ENCODE measurements at regions not wholly inside any gene's neighbourhood (a gene's known extent, or its start where the extent isn't known, plus 50 kb on each side); places are given as distances from the start of the nearest gene placed in this dataset.

DNA sequence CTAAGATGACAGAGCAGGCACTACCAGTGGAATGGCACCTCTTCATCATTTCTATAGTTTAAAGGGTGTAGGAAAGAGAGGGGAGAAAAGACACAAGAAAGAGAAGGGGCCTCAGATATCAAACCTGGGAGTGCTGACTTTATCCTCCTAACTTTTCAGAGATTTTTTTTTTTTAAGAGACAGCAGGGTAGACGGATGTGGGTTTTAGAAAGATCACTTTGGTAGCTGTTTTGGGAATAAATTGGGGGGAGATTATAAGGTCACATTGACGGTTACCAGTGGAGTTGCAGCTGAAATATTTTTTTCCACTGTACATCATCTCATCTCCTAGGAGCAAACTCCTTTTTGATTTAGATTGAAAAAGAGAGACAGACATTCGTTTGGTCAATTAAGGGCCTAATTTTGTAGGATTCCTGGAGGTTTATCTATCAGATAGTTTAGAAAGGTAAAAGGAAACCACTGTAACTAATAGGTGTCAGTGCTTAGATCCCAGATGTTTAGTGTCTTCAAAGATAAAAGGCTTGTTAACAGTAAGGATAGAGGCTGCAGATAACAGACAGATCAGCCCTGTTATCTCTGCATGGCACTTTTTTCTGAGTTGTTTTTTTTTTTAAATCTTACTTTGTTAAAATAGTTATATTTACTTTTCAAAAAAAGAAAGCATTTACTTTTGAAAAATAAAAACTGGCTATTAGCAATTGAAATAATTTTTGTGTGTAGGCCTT is 1057.0 kb downstream of the IGSF11 start:
- no peak overlapping the region for H3K4me3 Mint-ChIP-seq (ENCODE audit: low read depth, unreplicated experiment)
- CTCF ChIA-PET: no interaction called here
- TF ChIP-seq, protein P1, sequence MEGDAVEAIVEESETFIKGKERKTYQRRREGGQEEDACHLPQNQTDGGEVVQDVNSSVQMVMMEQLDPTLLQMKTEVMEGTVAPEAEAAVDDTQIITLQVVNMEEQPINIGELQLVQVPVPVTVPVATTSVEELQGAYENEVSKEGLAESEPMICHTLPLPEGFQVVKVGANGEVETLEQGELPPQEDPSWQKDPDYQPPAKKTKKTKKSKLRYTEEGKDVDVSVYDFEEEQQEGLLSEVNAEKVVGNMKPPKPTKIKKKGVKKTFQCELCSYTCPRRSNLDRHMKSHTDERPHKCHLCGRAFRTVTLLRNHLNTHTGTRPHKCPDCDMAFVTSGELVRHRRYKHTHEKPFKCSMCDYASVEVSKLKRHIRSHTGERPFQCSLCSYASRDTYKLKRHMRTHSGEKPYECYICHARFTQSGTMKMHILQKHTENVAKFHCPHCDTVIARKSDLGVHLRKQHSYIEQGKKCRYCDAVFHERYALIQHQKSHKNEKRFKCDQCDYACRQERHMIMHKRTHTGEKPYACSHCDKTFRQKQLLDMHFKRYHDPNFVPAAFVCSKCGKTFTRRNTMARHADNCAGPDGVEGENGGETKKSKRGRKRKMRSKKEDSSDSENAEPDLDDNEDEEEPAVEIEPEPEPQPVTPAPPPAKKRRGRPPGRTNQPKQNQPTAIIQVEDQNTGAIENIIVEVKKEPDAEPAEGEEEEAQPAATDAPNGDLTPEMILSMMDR (IDR thresholded peaks at IDR 0.05; ENCODE audit: unreplicated experiment): no peak

DNA sequence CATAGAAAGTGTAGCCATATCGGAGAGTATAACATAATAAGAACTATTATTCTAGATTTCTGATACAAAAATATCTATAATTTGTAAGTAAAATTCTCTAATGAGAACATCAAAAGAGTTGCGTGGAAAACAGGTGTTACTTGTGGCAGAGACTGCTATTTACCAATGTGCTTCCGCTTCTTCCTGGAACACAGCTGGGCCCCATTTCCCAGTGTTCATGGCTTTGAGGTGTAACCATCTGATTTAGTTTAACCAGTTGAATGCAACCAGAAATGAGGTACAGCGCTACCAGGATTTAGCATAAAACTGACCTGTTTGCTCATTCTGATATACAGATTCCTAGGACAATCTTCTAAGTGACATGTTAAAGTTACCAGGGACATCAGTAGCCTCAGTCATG is 1055.2 kb downstream of the IGSF11 start:
- intact Hi-C loops (cut with micrococcal nuclease; ENCODE audit: unreplicated experiment): no loop called here
- TF ChIP-seq, protein P1 (IDR thresholded peaks at IDR 0.05; ENCODE audit: unreplicated experiment): no peak
- Mint-ChIP-seq H3K27me3 (ENCODE audit: unreplicated experiment) (no peaks in the 10 kb centered on the region), H3K9me3 (ENCODE audit: low read depth, unreplicated experiment) (no peaks in the 10 kb centered on the region), H3K4me1 (ENCODE audit: low read depth, unreplicated experiment) (no peaks in the 10 kb centered on the region), H3K4me3 (ENCODE audit: low read depth, unreplicated experiment) (no peak overlapping the region), H3K36me3 (ENCODE audit: insufficient read depth, unreplicated experiment) (no peaks in the 10 kb centered on the region), H3K27ac (ENCODE audit: unreplicated experiment) (no peak overlapping the region)
- no peak for DNase-seq
- BruUV-seq (replicated peaks): no TSS peak
- CTCF ChIA-PET: no interaction called here

More for the DNA sequence above, 1057.0 kb downstream of the IGSF11 start:
- Mint-ChIP-seq H3K27ac (ENCODE audit: unreplicated experiment) (no peak overlapping the region), H3K9me3 (ENCODE audit: low read depth, unreplicated experiment) (no peaks in the 10 kb centered on the region), H3K36me3 (ENCODE audit: insufficient read depth, unreplicated experiment) (no peaks in the 10 kb centered on the region), H3K27me3 (ENCODE audit: unreplicated experiment) (no peaks in the 10 kb centered on the region), H3K4me1 (ENCODE audit: low read depth, unreplicated experiment) (no peaks in the 10 kb centered on the region)
- intact Hi-C loops (cut with micrococcal nuclease; ENCODE audit: unreplicated experiment): no loop called here
- no peak for DNase-seq
- no TSS peak for BruUV-seq (replicated peaks)

DNA sequence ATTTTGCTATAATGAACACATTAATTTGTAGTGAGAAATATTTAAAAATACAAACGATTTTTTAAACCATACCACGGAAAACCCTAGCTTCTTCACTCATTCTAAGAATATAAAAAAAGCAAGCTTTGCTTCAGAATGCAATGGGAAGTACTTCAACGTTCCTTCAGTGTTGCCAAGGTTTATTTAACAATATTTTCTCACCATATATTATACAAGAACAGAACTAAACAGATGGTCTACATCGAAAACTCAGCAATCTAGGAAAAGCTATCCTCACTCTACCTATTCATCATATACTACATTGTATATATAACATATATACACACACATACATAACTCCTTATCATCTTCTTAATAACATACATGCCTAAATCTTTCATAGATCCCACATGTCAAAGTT is 1047.4 kb downstream of the IGSF11 start:
- intact Hi-C loops (cut with micrococcal nuclease; ENCODE audit: unreplicated experiment): no loop called here
- DNase-seq: no peak
- no peaks in the 10 kb centered on the region for H3K4me1 Mint-ChIP-seq (ENCODE audit: low read depth, unreplicated experiment)
- no peaks in the 10 kb centered on the region for H3K27me3 Mint-ChIP-seq (ENCODE audit: unreplicated experiment)
- peaks cover 2% of the 10 kb centered on the region for H3K9me3 Mint-ChIP-seq (ENCODE audit: low read depth, unreplicated experiment)
- no TSS peak for BruUV-seq (replicated peaks)
- TF ChIP-seq, protein P1 (IDR thresholded peaks at IDR 0.05; ENCODE audit: unreplicated experiment): no peak
- H3K36me3 Mint-ChIP-seq (ENCODE audit: insufficient read depth, unreplicated experiment): no peaks in the 10 kb centered on the region
- CTCF ChIA-PET: no interaction called here
- no peak overlapping the region for H3K27ac Mint-ChIP-seq (ENCODE audit: unreplicated experiment)
- H3K4me3 Mint-ChIP-seq (ENCODE audit: low read depth, unreplicated experiment): no peak overlapping the region

DNA sequence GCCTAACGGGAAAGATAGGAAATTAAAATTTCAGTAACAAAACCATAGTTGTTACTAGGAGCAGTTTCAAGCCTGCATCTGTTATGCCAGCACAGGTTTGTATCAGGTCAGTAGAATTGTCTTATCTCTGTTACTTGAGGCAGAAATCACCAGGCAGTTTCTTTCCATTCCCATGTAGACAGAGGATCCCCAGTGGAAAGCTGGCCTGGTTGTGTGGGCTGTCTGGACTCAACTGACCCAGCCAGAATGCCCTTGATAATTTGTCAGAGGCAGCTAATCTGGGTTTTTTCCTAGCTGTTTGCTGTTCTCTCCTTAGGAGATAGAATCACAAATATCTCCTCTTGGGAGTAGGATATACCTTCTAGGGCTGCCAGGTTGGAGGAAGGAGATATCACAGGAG is 1044.7 kb downstream of the IGSF11 start:
- no peak for DNase-seq
- CTCF ChIA-PET: no interaction called here
- no TSS peak for BruUV-seq (replicated peaks)
- Mint-ChIP-seq H3K36me3 (ENCODE audit: insufficient read depth, unreplicated experiment) (no peaks in the 10 kb centered on the region), H3K9me3 (ENCODE audit: low read depth, unreplicated experiment) (peaks cover 2% of the 10 kb centered on the region), H3K4me1 (ENCODE audit: low read depth, unreplicated experiment) (no peaks in the 10 kb centered on the region), H3K27ac (ENCODE audit: unreplicated experiment) (no peak overlapping the region), H3K4me3 (ENCODE audit: low read depth, unreplicated experiment) (no peak overlapping the region), H3K27me3 (ENCODE audit: unreplicated experiment) (no peaks in the 10 kb centered on the region)
- TF ChIP-seq, protein P1 (IDR thresholded peaks at IDR 0.05; ENCODE audit: unreplicated experiment): no peak
- intact Hi-C loops (cut with micrococcal nuclease; ENCODE audit: unreplicated experiment): loop anchor here (1.0 to 10.0 kb wide), 2 partner anchors 21 to 255 kb away; no protein-coding TSS in a partner anchor
